HS-5 (cell line): ENCODE measurements at regions not wholly inside any gene's neighbourhood (a gene's known extent, or its start where the extent isn't known, plus 50 kb on each side); places are given as distances from the start of the nearest gene placed in this dataset.
"Not testable (repeated sequence)": the region's sequence is repeated elsewhere in the genome, so short reads cannot be mapped to it uniquely, and the experiment has no call there.

Experiments used
- DNase-seq: peaks from one replicate; pipeline ENCODE4 v3.0.0-alpha.2; 2012; ENCODE audit warnings: low read depth

DNA sequence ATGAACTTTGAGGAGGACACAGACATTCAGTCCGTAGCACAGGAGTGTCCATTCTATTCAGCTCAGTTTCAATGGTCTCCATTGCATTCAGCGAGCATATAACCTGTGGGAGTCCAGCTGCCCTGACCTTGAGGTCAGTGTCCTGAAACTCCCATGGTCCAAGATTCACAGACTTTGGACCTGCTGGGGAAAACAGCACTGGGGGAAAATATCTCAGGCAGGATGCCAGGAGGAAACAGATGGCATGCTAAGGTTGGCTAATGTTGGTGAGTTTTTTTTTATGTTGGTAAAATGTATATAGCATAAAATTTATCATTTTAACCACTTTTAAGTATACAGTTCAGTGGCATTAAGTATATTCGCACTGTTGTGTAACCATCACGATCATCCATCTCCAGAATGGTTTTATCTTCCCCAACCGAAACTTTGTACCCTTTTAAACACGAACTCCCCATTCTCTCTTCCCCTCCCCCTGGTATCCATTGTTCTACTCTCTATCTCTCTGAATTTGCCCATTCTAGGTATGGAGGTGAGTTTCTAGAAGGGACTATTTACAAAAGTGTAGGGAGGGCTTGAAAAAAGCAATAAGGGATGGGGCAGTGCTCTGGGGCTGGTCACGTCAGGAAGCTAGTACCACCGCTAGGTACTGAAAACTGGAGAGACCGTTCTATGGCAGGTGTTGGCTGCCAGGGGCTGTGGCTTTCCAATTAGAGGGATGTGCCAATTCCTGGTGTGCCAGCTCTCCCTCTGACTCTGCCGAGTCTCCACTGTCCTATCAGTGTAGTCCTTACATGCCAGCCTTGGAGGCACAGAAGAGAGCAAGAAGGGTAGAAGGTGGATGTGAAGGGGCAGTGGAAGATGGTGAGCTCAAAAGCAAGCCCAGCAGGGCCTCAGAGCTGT is 85.3 kb downstream of the FOXD2 start:
- DNase-seq: no peak

DNA sequence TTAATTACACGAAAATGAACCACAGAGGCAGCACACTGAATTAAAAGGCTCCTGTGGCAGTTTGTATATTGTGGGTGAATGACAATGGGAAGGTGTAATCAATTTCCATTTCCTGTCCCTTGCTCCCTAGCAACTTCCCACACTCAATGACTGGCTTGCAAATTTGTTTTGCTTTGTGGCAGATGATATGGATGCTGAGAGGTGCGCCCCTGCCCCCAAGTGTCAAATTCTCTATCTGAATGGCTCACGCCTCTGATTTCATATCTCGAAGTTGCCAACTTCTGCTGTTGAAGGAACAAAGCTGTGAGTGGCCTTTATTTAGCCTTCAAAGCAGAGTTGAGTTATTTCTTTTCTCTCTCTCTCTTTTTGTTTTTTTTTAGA is 86.0 kb downstream of the FOXD2 start:
- no peak for DNase-seq

DNA sequence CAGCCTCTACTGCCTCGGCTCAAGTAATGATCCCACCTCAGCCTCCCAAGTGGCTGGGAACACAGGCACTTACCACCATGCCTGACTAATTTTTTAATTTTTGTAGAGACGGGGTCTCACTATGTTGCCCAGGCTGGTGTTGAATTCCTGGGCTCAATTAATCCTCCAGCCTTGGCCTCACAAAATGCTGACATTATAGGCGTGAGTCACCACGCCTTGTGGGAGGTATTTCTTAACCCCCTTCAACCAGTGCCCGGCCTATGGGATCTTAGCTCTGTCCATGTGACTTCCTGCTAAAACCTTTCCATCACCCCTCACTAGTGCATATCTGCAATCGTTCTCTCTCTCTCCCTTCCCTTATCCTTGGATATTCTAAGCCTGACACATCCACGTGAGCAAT is 86.4 kb downstream of the FOXD2 start:
- DNase-seq: no peak

DNA sequence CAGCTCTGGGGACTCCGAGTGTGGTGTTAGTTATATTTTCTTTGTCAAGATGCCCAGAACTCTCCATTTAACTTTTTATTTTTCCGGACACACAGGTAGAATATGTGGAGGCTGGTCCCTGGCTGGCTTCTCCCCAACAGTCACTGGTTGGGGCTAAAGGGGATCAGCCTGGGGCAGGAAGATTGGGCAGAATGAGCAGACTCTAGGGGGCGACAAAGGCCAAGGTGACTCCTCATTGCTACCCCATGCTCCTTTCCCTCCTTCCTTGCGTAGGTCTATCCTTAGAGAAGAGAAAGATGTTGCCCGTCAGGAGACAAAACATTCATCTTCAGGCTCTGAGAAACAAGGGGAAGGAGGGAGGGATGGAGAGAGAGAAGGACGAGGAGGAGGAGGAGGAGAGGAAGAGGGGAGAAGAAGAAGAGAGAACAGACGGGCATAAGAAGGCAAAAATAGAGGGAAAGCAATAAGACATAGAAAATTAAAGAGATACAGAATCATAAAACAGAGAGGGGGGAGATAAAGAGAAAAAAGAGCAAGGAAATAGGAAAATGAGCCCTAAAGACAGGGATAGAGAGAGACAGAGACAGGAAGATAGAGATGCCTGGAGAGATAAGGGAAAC is 89.9 kb downstream of the FOXD2 start:
- no peak for DNase-seq

DNA sequence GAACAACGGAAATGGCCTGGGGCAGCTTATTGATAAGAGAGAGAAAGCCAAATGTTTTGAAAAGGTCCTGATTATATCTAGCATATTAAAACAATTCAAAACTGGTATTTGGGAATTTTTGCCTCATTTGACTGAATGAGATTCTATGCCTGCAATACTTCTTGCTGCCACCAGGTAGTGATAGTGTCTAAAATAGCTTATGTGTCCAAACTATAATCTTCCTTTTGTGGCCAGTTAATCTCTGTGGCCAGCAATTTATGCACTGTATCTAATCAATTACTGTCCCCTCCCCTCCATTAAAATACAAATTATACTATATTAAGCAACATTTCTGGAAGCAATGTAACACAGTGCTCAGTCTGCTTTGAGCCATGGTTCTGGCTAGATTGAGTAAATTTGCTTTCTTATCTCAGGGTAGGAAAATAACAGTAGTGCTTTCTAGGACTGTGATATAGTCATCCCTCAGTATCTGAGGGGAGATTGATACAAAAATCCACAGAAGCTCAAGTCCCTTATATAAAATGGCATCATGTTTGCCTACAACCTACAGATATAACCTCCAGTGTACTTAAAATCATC is 91.8 kb downstream of the FOXD2 start:
- DNase-seq: no peak

DNA sequence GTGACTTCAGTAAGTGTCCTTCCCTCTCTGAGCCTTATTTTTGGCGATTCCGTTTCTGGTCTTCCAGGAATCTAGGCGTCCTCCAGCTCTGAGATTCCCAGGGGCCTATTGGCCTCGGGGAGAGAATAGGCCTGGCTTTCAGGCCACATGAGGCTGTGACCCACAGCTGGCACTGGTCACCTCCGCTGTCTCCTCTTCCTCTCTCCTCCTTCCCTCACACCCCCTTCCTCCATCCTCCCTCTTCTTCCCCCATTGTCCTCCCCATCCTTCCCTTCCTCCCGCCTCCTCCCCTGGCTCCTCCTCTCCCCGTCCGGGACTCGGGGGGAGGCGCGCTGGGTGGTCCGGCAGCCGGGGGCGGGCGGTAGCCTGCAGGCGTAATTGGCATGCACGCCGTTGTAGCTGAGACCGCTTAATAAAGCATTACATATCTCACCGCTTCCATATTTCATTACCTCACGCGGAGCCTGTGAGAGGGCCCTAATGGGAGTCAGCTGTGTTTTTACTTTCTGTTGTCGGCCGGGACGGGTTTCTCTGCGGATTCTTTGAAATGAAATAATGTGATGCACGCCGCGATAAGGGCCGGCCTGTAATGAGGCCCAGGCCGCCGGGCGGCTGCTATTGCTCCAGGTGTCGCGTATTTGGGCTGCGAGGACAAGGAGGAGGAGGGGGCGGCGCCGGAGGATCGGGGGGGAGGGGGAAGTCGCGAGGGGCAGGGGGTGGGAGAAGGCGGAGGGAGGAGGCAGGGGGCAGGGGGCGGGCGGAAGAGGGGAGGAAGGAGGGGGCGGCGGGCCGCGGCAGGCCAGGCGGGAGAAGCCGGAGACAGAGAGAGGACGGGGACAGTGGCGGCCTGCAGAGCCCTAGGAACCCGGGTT is 95.3 kb downstream of the FOXD2 start:
- no peak for DNase-seq

DNA sequence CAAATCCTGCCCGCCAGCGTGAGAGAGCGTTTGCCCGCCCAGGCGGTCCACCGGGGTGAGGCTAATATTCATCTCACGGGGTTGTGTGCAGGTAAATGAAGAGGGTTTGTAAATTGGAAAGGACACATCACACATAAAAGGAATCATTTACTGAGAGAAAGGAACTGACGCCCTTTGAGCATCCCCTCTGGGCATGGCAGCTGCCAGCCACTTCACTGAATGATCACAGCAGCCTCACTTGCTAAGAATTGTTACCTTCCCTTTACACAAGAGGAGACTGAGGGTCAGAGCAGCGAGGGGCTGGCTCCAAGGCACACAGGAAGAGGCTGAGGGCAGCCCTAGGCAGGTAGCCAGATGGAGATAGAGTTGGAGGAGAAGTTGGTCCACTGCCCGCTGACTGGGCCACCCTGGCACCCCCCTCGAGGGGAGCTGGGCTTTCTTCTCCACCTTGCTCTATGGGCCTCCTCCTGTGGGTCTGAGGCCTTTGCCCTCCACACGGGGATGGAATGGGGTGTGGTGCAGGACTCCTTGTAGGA is 96.0 kb downstream of the FOXD2 start:
- DNase-seq: no peak

DNA sequence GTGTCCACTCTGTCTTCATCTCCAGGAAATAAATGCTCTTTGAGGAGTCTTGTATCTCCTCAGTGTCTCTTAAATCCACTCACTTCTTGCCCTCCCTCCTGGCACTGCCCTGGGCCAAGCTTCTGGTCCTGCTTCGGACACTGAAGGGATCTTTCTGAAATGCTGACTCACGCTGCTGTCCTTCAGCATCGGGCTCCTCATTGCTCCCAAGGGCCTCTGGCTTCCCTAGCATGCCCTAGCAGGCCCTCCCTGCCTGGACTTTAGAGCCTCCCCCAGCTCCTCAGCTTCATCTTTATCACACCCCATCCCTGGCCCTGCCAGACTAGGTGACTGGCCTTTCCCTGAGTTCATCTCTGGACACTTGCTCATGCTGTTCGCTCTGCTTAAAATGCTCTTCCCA is 96.6 kb downstream of the FOXD2 start:
- no peak for DNase-seq

DNA sequence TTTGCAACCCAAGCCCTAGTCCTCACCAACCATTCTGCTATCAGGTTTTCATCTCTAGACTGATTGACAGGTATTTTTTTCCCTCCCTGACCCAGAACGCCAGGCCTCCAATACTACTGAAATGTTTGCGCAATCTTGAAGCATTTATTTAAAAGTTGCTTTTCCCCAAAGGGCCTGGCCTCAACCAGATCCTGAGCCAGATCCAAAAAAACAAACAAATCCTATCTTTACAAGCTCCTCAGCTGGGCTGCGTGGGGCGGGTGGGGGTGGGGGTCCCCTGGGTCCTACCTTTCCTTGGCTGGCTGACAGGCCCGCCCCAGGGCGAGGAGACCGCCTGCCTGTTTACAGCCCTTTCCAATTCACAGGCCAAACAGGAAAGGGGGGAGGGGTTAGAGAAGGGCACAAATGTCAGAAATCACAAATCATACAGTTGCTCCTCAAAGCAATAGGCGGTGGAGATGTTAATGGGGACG is 98.8 kb downstream of the FOXD2 start:
- DNase-seq: no peak

DNA sequence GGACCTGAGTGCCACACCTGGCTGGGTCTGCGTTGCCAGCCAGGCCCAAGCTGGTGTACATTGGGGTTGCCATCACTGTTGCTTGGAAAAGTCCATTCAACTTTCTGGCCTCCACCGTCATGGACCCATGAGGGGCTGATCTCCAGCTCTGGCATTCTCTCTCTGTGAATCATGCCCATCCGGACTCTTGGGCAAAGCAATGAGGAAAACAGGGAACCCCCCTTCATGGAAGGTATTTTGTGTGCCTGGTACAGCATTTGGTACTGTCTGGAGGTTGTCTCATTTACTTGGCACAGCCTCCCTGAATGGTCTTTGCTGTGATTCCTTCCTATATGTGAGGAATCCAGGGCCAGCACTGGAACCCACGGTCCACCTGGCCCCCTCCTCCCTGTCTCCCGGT is 99.4 kb downstream of the FOXD2 start:
- DNase-seq: no peak

DNA sequence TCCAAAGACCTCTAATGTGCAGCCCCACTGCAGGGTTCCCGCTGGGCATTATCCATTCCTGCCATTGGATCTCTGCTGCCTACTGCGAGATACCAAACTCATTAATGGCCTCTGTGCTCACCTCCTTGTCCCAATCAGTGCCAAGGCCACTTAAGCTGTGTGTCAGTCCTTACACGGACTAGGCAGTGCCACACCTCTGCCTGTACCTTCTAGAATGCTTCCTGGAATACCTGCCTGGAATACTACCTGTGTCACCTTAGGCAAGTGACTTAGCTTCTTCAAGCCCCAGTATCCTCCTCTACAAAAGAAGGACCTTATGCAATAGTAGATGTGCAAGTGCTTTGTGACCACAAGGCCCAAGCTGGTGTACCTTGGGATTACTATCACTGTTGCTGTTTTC is 100.1 kb downstream of the FOXD2 start:
- DNase-seq: no peak

DNA sequence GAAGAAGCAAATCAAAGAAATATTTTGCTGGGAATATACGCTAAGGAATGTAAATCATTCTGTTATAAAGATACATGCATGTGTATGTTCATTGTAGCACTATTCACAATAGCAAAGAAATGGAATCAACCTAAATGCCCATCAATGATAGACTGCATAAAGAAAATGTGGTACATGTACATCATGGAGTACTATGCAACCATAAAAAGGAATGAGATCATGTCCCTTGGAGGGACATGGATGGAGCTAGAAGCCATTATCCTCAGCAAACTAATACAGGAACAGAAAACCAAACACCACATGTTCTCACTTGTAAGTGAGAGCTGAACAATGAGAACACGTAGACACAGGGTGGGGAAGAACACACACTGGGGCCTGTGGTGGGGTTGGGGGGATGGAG is 100.7 kb downstream of the FOXD2 start:
- not testable (repeated sequence) for DNase-seq

DNA sequence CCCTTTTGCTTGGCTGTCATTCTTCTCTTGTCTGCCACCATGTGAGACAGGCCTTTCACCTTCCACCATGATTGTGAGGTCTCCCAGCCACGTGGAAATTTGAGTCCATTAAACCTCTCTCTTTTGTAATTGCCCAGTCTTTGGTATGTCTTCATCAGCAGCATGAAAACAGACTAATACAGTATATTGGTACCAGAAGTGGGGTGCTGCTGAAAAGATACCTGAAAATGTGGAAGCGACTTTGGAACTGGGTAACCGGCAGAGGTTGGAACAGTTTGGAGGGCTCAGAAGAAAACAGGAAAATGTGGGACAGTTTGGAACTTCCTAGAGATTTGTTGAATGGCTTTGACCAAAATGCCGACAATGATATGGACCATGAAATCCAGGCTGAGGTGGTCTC is 103.9 kb downstream of the FOXD2 start:
- not testable (repeated sequence) for DNase-seq

DNA sequence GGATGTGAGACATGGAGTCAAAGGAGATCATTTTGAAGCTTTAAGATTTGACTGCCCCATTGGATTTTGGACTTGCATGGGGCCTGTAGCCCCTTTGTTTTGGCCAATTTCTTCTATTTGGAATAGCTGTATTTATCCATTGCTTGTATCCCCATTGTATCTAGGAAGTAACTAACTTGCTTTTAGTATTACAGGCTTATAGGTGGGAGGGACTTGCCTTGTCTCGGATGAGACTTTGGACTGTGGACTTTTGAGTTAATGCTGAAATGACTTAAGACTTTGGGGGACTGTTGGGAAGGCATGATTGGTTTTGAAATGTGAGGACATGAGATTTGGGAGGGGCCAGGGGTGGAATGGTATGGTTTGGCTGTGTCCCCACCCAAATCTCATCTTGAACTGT is 105.2 kb downstream of the FOXD2 start:
- not testable (repeated sequence) for DNase-seq

DNA sequence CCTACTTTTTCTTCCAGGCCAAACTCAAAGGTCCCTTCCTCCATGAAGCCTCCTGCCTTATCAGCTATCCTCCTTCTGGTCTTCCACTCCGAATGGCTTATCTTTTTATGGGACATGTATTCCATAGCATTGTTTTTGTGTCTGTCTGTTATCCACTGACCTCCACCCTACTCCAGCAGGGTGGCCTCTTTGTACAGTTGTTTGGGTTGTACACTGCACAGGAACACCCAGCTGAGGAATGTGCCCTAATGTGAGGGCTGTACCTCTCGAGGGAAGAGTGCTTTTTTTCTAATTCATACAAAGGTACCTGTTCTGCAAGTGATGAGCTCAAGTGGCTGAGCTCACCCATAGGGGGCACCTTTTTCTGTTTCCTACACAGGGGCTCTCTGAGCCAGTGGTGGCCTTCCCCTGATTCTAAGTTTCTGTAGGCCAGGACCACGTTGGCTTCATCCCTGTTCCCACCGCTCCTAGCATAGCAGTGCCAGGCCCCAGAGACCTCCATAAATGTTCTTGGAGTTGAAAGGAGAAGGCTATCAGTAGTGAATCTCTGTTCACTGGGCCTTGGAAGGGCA is 108.2 kb downstream of the FOXD2 start:
- DNase-seq: no peak

DNA sequence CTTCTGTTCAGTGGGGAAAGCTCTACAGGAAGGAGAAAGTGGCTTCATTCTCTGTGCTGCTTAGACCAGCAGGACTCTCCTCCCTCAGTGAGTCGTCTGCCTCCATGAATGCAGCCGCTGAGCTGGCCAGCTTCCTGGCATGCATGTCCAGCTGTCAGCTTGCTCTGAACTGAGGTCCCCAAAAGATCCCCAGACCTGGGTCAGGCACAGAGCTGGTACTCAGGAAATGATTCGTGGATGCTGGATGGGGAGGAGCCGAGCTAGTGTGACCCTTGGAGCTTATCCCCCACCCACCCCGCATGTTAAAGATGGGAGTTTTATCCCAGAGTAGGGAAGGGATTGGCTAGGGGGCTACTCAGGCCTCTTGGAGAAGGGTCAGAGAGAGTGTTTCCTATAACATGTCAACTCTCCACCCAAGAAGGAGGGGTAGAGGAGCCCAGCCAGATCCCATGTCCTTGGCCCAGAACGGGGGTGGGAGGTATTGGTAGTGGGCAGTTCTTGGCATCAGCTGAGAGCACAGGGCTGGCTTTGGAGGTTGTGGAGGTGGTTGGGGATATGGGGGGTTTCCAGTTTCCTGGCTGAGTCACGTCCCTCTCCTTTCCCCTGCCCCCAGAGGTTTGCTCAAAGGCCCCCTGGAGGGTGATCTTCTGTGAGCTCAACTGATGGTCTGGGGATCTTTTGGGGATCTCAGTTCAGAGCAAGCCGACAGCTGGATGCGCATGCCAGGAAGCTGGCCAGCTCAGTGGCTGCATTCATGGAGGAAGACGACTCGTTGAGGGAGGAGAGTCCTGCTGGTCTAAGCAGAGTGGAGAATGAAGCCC is 110.1 kb downstream of the FOXD2 start:
- no peak for DNase-seq

DNA sequence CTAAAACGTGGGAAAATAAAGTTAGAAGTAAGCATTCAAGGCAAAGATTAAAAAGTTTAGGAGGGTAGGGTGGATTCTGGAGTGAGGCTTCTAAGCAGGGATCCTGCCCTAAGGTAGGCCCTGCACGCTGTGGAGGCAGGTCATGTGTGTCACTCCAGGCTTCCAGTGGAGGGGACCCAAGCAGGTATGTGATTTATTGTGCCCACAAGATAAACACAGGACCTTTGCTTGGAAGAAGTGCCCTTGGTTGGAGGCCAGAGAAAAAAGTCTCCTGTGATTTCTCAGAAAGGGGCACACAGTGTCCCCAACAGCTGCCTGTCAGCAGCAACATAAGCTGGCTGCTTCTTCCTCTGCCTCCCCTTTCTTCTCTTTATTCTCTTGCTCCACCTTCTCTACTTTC is 110.8 kb downstream of the FOXD2 start:
- DNase-seq: no peak

DNA sequence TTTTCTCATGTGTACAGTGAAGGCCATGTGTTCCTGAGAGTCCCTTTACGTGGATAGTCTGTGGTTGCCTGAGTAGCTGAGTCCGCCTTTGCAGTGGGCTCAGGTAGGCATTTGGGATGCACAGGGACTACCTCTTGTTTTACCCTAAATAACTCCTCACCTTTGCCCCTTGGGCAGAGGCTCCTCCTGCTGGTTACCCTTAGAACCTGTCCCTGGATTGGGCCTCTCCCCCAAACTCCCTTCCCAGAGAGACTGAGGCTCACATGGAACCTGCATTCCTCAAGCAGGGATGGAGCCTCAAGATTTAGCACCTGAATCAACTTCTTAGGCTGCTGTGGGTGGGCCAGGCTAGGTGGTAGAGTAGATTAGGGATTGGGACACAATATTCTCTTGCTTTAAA is 111.7 kb downstream of the FOXD2 start:
- DNase-seq: no peak

DNA sequence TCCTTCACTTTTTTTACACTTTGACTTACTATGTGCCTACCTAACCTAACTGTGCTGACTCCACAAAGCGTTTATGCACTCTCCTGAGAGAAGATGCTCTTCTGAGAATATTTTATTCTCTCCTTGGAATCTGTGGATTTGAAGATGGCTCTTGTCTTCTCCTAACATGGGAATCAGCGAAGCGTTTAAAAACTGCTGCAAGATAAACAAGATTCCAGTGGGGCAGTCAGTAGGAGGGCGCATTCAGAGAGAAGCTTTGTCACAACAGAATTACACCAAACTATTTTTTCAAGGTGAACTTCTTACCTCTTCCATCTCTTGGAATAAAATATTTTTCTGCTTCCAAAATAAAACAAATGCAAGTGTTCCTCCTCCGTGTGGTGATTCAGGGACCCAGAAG is 113.1 kb downstream of the FOXD2 start:
- no peak for DNase-seq

DNA sequence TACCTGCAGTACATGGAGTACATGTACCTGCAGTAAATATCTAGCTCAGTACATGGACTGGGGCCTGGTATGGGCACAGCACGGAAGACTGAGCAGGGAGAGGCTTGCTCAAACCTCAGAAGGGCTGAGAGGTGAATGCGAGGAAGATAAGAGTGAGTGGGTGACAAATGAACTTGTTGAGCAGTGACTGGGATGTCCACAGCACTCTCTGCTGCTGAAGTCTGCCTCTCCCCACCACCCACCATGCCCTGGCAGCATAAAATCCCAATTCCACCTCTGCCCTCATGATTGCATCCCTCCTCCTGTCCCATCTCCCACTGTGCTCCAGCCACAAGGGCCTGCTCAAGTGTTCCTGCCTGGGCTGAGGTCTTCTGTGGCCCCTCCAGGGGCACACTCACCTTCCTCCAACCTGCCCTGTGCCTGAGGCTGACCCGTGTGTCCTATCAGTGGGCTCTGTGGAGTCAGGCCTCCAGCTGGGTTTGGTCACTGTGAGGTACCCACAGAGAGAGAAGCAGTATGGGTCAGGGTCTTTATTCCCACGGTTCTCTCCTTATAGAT is 114.2 kb downstream of the FOXD2 start:
- DNase-seq: no peak
